Endothelial cell of umbilical vein (primary cell): ENCODE measurements at regions not wholly inside any gene's neighbourhood (a gene's known extent, or its start where the extent isn't known, plus 50 kb on each side); places are given as distances from the start of the nearest gene placed in this dataset.

Experiments used
- BruUV-seq: library from RNA; stranded (reverse); fragments of 400-500 nt; replicated peaks from 2 replicates; lab custom pipeline; 2021; lab: Mats Ljungman, UMichigan
- CTCF ChIA-PET: fragments of 300-600, 350-600 bp; sonication (Branson Sonifier 250); formaldehyde crosslinking; loops from one replicate; lab custom pipeline; 2021; ENCODE audit warnings: antibody characterized with exemption, inconsistent platforms; lab: Charles Lee
- POLR2A ChIA-PET: fragments of 300-600, 350-600 bp; sonication (Branson Sonifier 250); formaldehyde crosslinking; loops from one replicate; lab custom pipeline; 2021; ENCODE audit warnings: antibody characterized with exemption, inconsistent platforms; lab: Charles Lee
- DNase-seq: peaks from one replicate; pipeline ENCODE4 v3.0.0-alpha.2; 2011; ENCODE audit warnings: low read depth, low spot score
- FAIRE-seq: peaks from 2 replicates; lab custom pipeline; 2011; peaks lifted over from hg19 to GRCh38; lab: Jason Lieb, UNC
- H2AFZ ChIP-seq: 2 replicates; pipeline ENCODE4 v1.6.0; 2012; ENCODE audit warnings: low read depth, low read length, control low read depth, inconsistent platforms
- H3K27ac ChIP-seq: 2 replicates; pipeline ENCODE4 v1.5.1; 2011; ENCODE audit warnings: low read depth, mild to moderate bottlenecking, control low read depth, low read length, moderate library complexity; ENCODE audit not compliant: insufficient read depth
- H3K27me3 ChIP-seq, 2 experiments: 2 replicates each; pipeline versions ENCODE4 v1.6.0 to v1.6.1; 2011; ENCODE audit warnings: low read length in 2 of 2, mixed read lengths in 1 of 2; ENCODE audit not compliant: control insufficient read depth in 2 of 2, insufficient read depth in 2 of 2
- H3K36me3 ChIP-seq, 2 experiments: 2 replicates in 1 of 2; 3 replicates in 1 of 2; pipeline ENCODE4 v1.5.1; 2011; ENCODE audit warnings: low read length in 2 of 2, mild to moderate bottlenecking in 1 of 2, moderate library complexity in 1 of 2; ENCODE audit not compliant: control insufficient read depth in 2 of 2, insufficient read depth in 2 of 2; ENCODE audit errors: extremely low read depth in 1 of 2
- H3K4me1 ChIP-seq: 3 replicates; pipeline ENCODE4 v1.5.1; 2011; ENCODE audit warnings: mild to moderate bottlenecking, low read length; ENCODE audit not compliant: control insufficient read depth, insufficient read depth; ENCODE audit errors: extremely low read depth
- H3K4me2 ChIP-seq: 2 replicates; pipeline ENCODE4 v1.6.1; 2011; ENCODE audit warnings: low read length, control low read depth, mixed read lengths; ENCODE audit not compliant: insufficient read depth
- H3K4me3 ChIP-seq, 3 experiments: fragments of 200-600 bp in 1 of 3; sonication (generic), shearing (Covaris generic) in 1 of 3; replicated peaks in 1 of 3; 2 replicates each; pipeline ENCODE4 v1.5.1; 2011 to 2016; ENCODE audit warnings: control low read depth in 3 of 3, low read length in 3 of 3, mild to moderate bottlenecking in 2 of 3, inconsistent platforms in 1 of 3, low read depth in 1 of 3, moderate library complexity in 1 of 3; ENCODE audit not compliant: insufficient read depth in 1 of 3
- H3K79me2 ChIP-seq: 2 replicates; pipeline ENCODE4 v1.6.0; 2012; ENCODE audit warnings: low read length, inconsistent platforms; ENCODE audit not compliant: control insufficient read depth, insufficient read depth
- H3K9ac ChIP-seq: replicated peaks from 2 replicates; pipeline ENCODE3; 2011; ENCODE audit warnings: low read length, control low read depth; ENCODE audit not compliant: insufficient read depth; ENCODE audit errors: extremely low read depth
- H3K9me1 ChIP-seq: replicated peaks from 3 replicates; pipeline ENCODE4 v1.6.0; 2011; ENCODE audit warnings: mild to moderate bottlenecking, low read length; ENCODE audit not compliant: control insufficient read depth, insufficient read depth; ENCODE audit errors: extremely low read depth
- H3K9me3 ChIP-seq: replicated peaks from 2 replicates; pipeline ENCODE4 v1.5.1; 2012; ENCODE audit warnings: low read length, inconsistent platforms; ENCODE audit not compliant: control insufficient read depth, insufficient read depth
- H4K20me1 ChIP-seq: replicated peaks from 2 replicates; pipeline ENCODE3; 2011; ENCODE audit warnings: mild to moderate bottlenecking, low read length; ENCODE audit not compliant: control insufficient read depth, insufficient read depth; ENCODE audit errors: extremely low read depth
- CTCF ChIP-seq, 2 donors: IDR thresholded peaks; 1 replicate in 1 of 2; 2 replicates in 1 of 2; pipeline ENCODE4 v1.5.1; 2011; ENCODE audit warnings: low read length in 2 of 2, mild to moderate bottlenecking in 2 of 2, moderate library complexity in 2 of 2, control low read depth in 1 of 2, inconsistent platforms in 1 of 2, low read depth in 1 of 2; ENCODE audit not compliant: insufficient read depth in 1 of 2; ENCODE audit errors: extremely low read depth in 1 of 2
- EZH2 ChIP-seq: IDR thresholded peaks from 2 replicates; pipeline ENCODE4 v1.6.1; 2012; ENCODE audit warnings: borderline replicate concordance, low read depth, mild to moderate bottlenecking, moderate library complexity, low read length, inconsistent platforms; ENCODE audit not compliant: severe bottlenecking
- FOS ChIP-seq: IDR thresholded peaks from 2 replicates; pipeline ENCODE4 v1.6.1; 2011; ENCODE audit warnings: mild to moderate bottlenecking, low read length, moderate library complexity, borderline replicate concordance; ENCODE audit not compliant: insufficient read depth
- GATA2 ChIP-seq: IDR thresholded peaks from 2 replicates; pipeline ENCODE4 v1.7.0; 2011; ENCODE audit warnings: low read depth, mild to moderate bottlenecking, moderate library complexity, mixed read lengths, low read length; ENCODE audit not compliant: insufficient read length, insufficient read depth
- JUN ChIP-seq: IDR thresholded peaks from 2 replicates; pipeline ENCODE4 v1.6.1; 2011; ENCODE audit warnings: borderline replicate concordance, low read depth; ENCODE audit not compliant: insufficient read length, insufficient read depth
- MAX ChIP-seq: IDR thresholded peaks from 2 replicates; pipeline ENCODE4 v1.6.1; 2011; ENCODE audit not compliant: insufficient read depth, insufficient read length
- MYC ChIP-seq: IDR thresholded peaks from one replicate; pipeline ENCODE4 v1.6.1; 2011; ENCODE audit warnings: mild to moderate bottlenecking, low read depth, low read length
- POLR2A ChIP-seq: IDR thresholded peaks from 2 replicates; pipeline ENCODE4 v1.6.1; 2012; ENCODE audit warnings: low read depth, mild to moderate bottlenecking, control low read depth, low read length
- POLR2AphosphoS5 ChIP-seq: IDR thresholded peaks from 2 replicates; pipeline ENCODE4 v1.6.1; 2012; ENCODE audit warnings: low read depth, mild to moderate bottlenecking, control low read depth, low read length, moderate library complexity; ENCODE audit not compliant: insufficient read depth
- dilution Hi-C: fragments of 300-500 bp; cut with MboI; formaldehyde crosslinking; loops from one replicate; pipeline ENCODE4 v1.15.0; 2019; ENCODE audit warnings: low sequenced_read_pairs; ENCODE audit not compliant: extremely low pct_ligation_motif_present
- intact Hi-C: fragments of 100-400 bp; cut with micrococcal nuclease; formaldehyde crosslinking; loops from one replicate; pipeline ENCODE4 v1.10.0; 2022

GRCh38 chr7:46948716-46949115 is 633.2 kb downstream of the TNS3 start:
- Histone ChIP-seq H3K79me2 (no peaks in the 10 kb centered on the region), H4K20me1 (no peaks in the 10 kb centered on the region), H3K9ac (no peak overlapping the region), H3K4me1 (no peaks in the 10 kb centered on the region), H3K4me3 (no peak overlapping the region), H3K27ac (no peak overlapping the region), H3K36me3 (no peaks in the 10 kb centered on the region), H3K4me2 (no peak overlapping the region), H3K27me3 (no peaks in the 10 kb centered on the region), H2AFZ (no peak overlapping the region), H3K9me3 (no peaks in the 10 kb centered on the region), H3K9me1 (no peaks in the 10 kb centered on the region)
- no TSS peak for BruUV-seq
- ChIA-PET CTCF (no interaction called here), POLR2A (no interaction called here)
- dilution Hi-C loops, result no loop called here
- FAIRE-seq, result no peak
- TF ChIP-seq EZH2 (no peak), JUN (no peak), POLR2AphosphoS5 (no peak), GATA2 (no peak), FOS (no peak), MAX (no peak), CTCF (IDR thresholded peaks at IDR 0.05; ENCODE audit: extremely low read depth in 1 of 2, insufficient read depth in 1 of 2, low read depth in 1 of 2, low read length in 2 of 2) (no peak), MYC (no peak), POLR2A (no peak)
- DNase-seq, result no peak
- intact Hi-C loops, result no loop called here
